GM23248 (cell line): ENCODE measurements at regions not wholly inside any gene's neighbourhood (a gene's known extent, or its start where the extent isn't known, plus 50 kb on each side); places are given as distances from the start of the nearest gene placed in this dataset.

ENCODE experiments used
- EZH2 ChIP-seq: fragments of 200-600 bp; sonication (generic); IDR thresholded peaks from 2 replicates; pipeline ENCODE4 v1.6.1; 2018; ENCODE audit warnings: antibody characterized with exemption, mild to moderate bottlenecking; ENCODE audit not compliant: insufficient read depth, poor library complexity, severe bottlenecking
- EZH2phosphoT487 ChIP-seq: fragments of 200-600 bp; sonication (generic); IDR thresholded peaks from 2 replicates; pipeline ENCODE4 v1.6.1; 2018; ENCODE audit warnings: antibody characterized with exemption, moderate library complexity, mild to moderate bottlenecking, low read depth; ENCODE audit not compliant: insufficient read depth

GRCh38 chr2:6381326-6381725, 484.4 kb downstream of the CMPK2 start:
- TF ChIP-seq EZH2phosphoT487: no peak
- no peak for TF ChIP-seq EZH2
